Dermis microvascular lymphatic vessel endothelial cell (primary cell): ENCODE measurements at regions not wholly inside any gene's neighbourhood (a gene's known extent, or its start where the extent isn't known, plus 50 kb on each side); places are given as distances from the start of the nearest gene placed in this dataset.

Experiments
- DNase-seq, 2 donors: peaks; one replicate each; pipeline versions ENCODE4 v3.0.0 to v3.0.0-alpha.2; 2010; ENCODE audit warnings: low read depth in 2 of 2

- no peak for DNase-seq
Measured at GRCh38 chr20:19807946-19808330, 49.9 kb downstream of the RIN2 start.

- no peak for DNase-seq
Measured at GRCh38 chr20:19808498-19808897, 50.4 kb downstream of the RIN2 start.

GRCh38 chr20:19809505-19809904 is 51.4 kb downstream of the RIN2 start:
- DNase-seq = no peak

- no peak for DNase-seq
Measured at GRCh38 chr20:19811231-19811630, 53.2 kb downstream of the RIN2 start.

GRCh38 chr20:19812056-19812455 is 54.0 kb downstream of the RIN2 start:
- DNase-seq = no peak

GRCh38 chr20:19812696-19813095 is 54.6 kb downstream of the RIN2 start:
- peak in 1 of 2 donors; percentile 49 for DNase-seq

- DNase-seq = peak in 1 of 2 donors; percentile 94
Measured at GRCh38 chr20:19813846-19814640, 56.0 kb downstream of the RIN2 start.

- DNase-seq = peak; percentile 96 to 99
Measured at GRCh38 chr20:19815553-19815991, 57.5 kb downstream of the RIN2 start.

- peak in 1 of 2 donors; percentile 29 for DNase-seq
Measured at GRCh38 chr20:19816386-19816785, 58.3 kb downstream of the RIN2 start.

GRCh38 chr20:19817017-19817416 is 59.0 kb downstream of the RIN2 start:
- peak; percentile 91 to 99 for DNase-seq

- no peak for DNase-seq
Measured at GRCh38 chr20:19819149-19819548, 61.1 kb downstream of the RIN2 start.

GRCh38 chr20:19820555-19821211 is 62.6 kb downstream of the RIN2 start:
- no peak for DNase-seq

GRCh38 chr20:19821606-19822005 is 63.5 kb downstream of the RIN2 start:
- no peak for DNase-seq

GRCh38 chr20:19823216-19823615 is 65.2 kb downstream of the RIN2 start:
- DNase-seq = no peak

- DNase-seq = peak in 1 of 2 donors; percentile 57
Measured at GRCh38 chr20:19823971-19824370, 65.9 kb downstream of the RIN2 start.

GRCh38 chr20:19824861-19825260 is 66.8 kb downstream of the RIN2 start:
- peak in 1 of 2 donors; percentile 24 for DNase-seq

- peak in 1 of 2 donors; percentile 20 for DNase-seq
Measured at GRCh38 chr20:19826179-19826914, 68.3 kb downstream of the RIN2 start.

- DNase-seq = no peak
Measured at GRCh38 chr20:19827818-19828217, 69.8 kb downstream of the RIN2 start.

GRCh38 chr20:19828232-19828631 is 70.2 kb downstream of the RIN2 start:
- DNase-seq = peak; percentile 76 to 89

- peak; percentile 56 to 69 for DNase-seq
Measured at GRCh38 chr20:19830211-19830785, 72.2 kb downstream of the RIN2 start.

GRCh38 chr20:19832875-19833274 is 74.8 kb downstream of the RIN2 start:
- DNase-seq = no peak

- DNase-seq = no peak
Measured at GRCh38 chr20:19833395-19833794, 75.3 kb downstream of the RIN2 start.
